GM12874 (cell line): ENCODE measurements at regions not wholly inside any gene's neighbourhood (a gene's known extent, or its start where the extent isn't known, plus 50 kb on each side); places are given as distances from the start of the nearest gene placed in this dataset.

Experiments
- CTCF ChIP-seq: IDR thresholded peaks from 2 replicates; pipeline ENCODE4 v1.5.1; 2011; ENCODE audit warnings: low read depth, mild to moderate bottlenecking, control low read depth, low read length, moderate library complexity; ENCODE audit not compliant: insufficient read depth

- no peak for TF ChIP-seq CTCF
These were observed 1179.7 kb downstream of the VRK1 start for GRCh38 chr14:97976861-97977260.

DNA sequence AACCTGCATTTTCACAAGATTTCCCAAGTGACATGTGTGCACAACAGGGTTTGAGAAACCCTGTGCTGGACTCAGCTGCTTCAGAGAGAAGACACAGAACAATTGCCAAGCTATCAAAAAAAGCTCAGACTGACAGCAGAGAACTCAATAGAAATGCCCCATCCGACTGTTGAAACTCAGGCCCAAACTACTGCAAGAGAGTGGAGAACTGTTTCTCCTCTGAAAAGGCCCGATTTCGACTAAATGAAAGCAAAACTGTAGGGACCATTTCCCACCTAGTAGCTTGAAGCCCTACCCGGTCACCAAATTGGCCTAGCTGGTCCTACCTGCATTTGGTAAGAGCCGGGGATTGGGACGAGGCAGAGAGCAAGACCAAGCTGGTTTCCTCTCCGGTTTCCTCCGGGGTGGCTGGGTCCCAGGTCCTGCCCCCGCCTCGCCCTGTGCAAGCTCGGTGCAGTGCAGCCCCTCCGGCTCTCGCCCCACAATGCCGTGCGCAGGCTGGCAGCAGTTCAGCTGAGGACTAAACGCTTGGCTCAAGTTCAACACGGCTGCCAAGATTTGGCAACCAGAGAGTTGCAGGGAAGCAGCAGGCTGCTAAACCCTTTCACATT, 1180.6 kb downstream of the VRK1 start:
- TF ChIP-seq CTCF: no peak

GRCh38 chr14:97978341-97978740, 1181.2 kb downstream of the VRK1 start:
- no peak for TF ChIP-seq CTCF

DNA sequence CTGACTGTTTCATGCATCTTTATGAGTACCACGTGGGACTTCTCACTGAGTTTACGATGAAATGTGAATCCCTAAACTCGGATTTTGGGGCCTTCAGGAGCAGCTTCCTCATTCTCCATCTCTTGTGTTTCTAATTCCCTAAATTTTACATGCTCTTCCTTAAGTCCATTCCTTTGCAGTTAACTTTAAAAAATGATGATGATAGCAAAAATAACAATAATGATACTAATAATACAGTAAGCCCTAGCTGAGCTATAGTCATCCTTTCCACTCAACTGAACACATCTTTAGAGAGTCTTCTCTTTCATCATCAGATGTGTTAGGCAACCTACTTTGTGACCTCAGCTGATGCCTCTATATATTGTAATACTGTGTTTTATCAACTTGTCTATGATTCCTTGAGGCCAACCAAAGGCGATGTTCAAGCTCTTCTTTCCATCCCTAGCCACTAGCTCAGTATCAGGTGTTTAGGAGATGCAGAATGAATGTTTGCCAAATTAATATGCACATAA, 1196.4 kb downstream of the VRK1 start:
- no peak for TF ChIP-seq CTCF

GRCh38 chr14:97994020-97994531, 1196.9 kb downstream of the VRK1 start:
- TF ChIP-seq CTCF: no peak

DNA sequence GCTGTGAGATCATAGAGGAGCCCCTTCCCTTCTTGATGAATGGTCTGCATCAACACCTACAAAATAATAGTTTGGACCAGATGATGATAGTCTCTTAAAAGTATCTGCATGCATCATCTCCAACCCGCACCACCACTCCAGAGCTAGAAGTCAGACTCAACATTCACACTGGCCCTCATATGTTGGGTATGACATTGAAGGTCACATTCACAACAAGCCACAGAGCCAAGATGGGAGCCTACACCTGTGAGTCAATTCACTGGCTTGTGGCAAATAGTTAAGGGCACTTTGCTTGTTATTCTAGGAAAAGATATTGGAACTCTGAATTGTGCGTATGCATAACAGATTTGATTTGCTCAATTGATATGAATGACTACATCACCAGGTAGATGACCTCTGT, 1197.9 kb downstream of the VRK1 start:
- TF ChIP-seq CTCF: no peak

GRCh38 chr14:97995531-97995930, 1198.3 kb downstream of the VRK1 start:
- no peak for TF ChIP-seq CTCF
